ACHN (cell line): ENCODE measurements at regions not wholly inside any gene's neighbourhood (a gene's known extent, or its start where the extent isn't known, plus 50 kb on each side); places are given as distances from the start of the nearest gene placed in this dataset.
"Not testable (repeated sequence)": the region's sequence is repeated elsewhere in the genome, so short reads cannot be mapped to it uniquely, and the experiment has no call there.

Experiments used
- DNase-seq: peaks from one replicate; pipeline ENCODE4 v3.0.0-alpha.2; 2015
- in situ Hi-C: cut with HindIII; loops from 2 replicates; pipeline ENCODE4 v1.10.0; 2017; ENCODE audit warnings: low sequenced_read_pairs, low pct_ligation_motif_present, low pct_unique_long_range_greater_than_20kb

GRCh38 chr10:133785846-133786602 lies 159.4 kb upstream of the FRG2B start:
- in situ Hi-C loops: not testable (repeated sequence)

GRCh38 chr10:133785178-133785577 lies 158.6 kb upstream of the FRG2B start:
- DNase-seq, in situ Hi-C loops: not testable (repeated sequence)

More at GRCh38 chr10:133785846-133786602, 159.4 kb upstream of the FRG2B start:
- DNase-seq: peak; percentile 19

GRCh38 chr10:133765308-133765707 lies 138.7 kb upstream of the FRG2B start:
- DNase-seq, in situ Hi-C loops: not testable (repeated sequence)

- DNase-seq, in situ Hi-C loops: not testable (repeated sequence)
Observed at GRCh38 chr10:133764823-133765209, 138.2 kb upstream of the FRG2B start.

- DNase-seq, in situ Hi-C loops: not testable (repeated sequence)
Observed at GRCh38 chr10:133763875-133764822, 137.6 kb upstream of the FRG2B start.

- in situ Hi-C loops, DNase-seq: not testable (repeated sequence)
Observed at GRCh38 chr10:133763190-133763589, 136.6 kb upstream of the FRG2B start.

- DNase-seq, in situ Hi-C loops: not testable (repeated sequence)
Observed at GRCh38 chr10:133753545-133753944, 127.0 kb upstream of the FRG2B start.
